ENCODE measurements at regions not wholly inside any gene's neighbourhood (a gene's known extent, or its start where the extent isn't known, plus 50 kb on each side); places are given as distances from the start of the nearest gene placed in this dataset.

DNA sequence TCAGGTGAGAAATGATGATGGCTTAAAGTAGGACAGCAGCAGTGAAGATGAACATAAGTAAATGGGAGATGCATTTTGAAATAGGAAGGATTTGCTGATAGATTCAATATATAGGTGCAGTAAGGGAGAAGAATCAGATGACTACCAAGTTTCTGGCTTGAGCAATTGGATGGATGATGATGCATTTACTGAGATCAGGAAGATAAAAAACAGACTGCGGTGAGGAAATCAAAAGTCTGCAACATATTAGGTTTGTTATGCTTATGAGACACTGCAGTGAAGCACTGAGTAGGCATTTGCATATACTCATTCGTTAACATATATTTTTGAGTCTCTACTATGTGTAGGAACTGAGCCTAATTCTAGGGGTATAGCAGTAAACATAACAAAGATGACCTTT lies 184.2 kb downstream of the LACC1 start:
- no peaks in the 10 kb centered on the region for H3K9me3 ChIP-seq
- H3K4me3 ChIP-seq: no peak overlapping the region
- no peaks in the 10 kb centered on the region for H3K36me3 ChIP-seq
- peaks cover 0 to 1% (median 0%) of the 10 kb centered on the region in 4 donors for H3K4me1 ChIP-seq
- TF ChIP-seq, protein P1, sequence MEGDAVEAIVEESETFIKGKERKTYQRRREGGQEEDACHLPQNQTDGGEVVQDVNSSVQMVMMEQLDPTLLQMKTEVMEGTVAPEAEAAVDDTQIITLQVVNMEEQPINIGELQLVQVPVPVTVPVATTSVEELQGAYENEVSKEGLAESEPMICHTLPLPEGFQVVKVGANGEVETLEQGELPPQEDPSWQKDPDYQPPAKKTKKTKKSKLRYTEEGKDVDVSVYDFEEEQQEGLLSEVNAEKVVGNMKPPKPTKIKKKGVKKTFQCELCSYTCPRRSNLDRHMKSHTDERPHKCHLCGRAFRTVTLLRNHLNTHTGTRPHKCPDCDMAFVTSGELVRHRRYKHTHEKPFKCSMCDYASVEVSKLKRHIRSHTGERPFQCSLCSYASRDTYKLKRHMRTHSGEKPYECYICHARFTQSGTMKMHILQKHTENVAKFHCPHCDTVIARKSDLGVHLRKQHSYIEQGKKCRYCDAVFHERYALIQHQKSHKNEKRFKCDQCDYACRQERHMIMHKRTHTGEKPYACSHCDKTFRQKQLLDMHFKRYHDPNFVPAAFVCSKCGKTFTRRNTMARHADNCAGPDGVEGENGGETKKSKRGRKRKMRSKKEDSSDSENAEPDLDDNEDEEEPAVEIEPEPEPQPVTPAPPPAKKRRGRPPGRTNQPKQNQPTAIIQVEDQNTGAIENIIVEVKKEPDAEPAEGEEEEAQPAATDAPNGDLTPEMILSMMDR (IDR thresholded peaks at IDR 0.05): no peak
- TF ChIP-seq POLR2A (IDR thresholded peaks at IDR 0.05) (no peak), EP300 (IDR thresholded peaks at IDR 0.05) (no peak)
- no peak overlapping the region for H3K27ac ChIP-seq
- 94% methylated on average over 2 of the region's 2 CpGs for WGBS, 2 donors
- no peaks in the 10 kb centered on the region for H3K27me3 ChIP-seq
- no peak for DNase-seq (ENCODE audit: low spot score in 2 of 2)

DNA sequence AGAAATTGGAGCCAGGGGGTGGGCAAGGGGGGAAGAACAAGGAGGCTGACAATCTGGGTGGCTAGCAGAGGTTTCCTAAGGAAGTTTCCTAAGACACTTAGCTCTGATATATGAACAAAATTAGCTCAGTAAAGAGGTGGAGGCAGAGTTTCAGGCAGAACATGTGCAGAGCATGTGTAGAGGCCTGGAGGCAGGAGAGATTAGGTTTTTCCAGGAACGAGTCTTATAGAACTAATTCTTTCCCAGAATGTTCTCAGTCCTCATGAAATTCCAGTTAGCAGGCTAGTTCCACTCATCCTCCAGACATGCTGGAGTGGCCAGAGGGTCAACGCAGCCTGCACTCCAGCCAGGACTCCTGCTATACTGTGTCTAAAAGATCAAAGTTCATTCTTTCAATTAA lies 184.7 kb downstream of the LACC1 start:
- H3K4me3 ChIP-seq: no peak overlapping the region
- 81 to 90% methylated on average over 2 of the region's 2 CpGs for WGBS, 2 donors
- H3K27me3 ChIP-seq: no peaks in the 10 kb centered on the region

DNA sequence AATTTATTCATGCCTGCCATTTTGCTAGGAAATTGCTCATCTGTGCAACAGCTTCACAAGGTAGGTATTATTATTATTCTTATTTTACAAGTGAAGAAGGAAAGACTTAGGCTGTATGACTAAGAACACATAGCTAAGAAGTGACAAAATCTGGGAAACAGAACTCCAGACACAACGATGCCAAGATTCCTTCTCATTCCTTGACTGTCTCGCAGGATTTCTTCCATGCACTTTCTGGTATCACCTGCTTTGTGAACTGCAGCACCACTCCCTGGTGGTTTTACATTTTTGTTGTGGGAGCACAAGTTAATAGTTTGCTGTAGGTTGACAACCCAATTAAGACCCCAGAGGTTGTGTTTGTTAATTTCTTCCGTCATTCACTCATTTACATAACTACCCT lies 188.5 kb downstream of the LACC1 start:
- no peak for DNase-seq (ENCODE audit: low spot score in 2 of 2)
- TF ChIP-seq EP300 (IDR thresholded peaks at IDR 0.05) (no peak), POLR2A (IDR thresholded peaks at IDR 0.05) (no peak)
- TF ChIP-seq, protein P1 (IDR thresholded peaks at IDR 0.05): no peak
- Histone ChIP-seq H3K9me3 (peaks cover 0 to 12% (median 2%) of the 10 kb centered on the region in 4 donors), H3K27ac (no peak overlapping the region), H3K36me3 (no peaks in the 10 kb centered on the region), H3K4me1 (no peaks in the 10 kb centered on the region), H3K4me3 (no peak overlapping the region), H3K27me3 (no peaks in the 10 kb centered on the region)
- WGBS, 2 donors: 79 to 82% methylated on average over 3 of the region's 3 CpGs

More for the DNA sequence above, 184.7 kb downstream of the LACC1 start:
- Histone ChIP-seq H3K4me1 (no peaks in the 10 kb centered on the region), H3K9me3 (no peaks in the 10 kb centered on the region), H3K27ac (no peak overlapping the region), H3K36me3 (no peaks in the 10 kb centered on the region)
- TF ChIP-seq EP300 (IDR thresholded peaks at IDR 0.05) (no peak), POLR2A (IDR thresholded peaks at IDR 0.05) (no peak)
- TF ChIP-seq, protein P1 (IDR thresholded peaks at IDR 0.05): no peak
- no peak for DNase-seq (ENCODE audit: low spot score in 2 of 2)

DNA sequence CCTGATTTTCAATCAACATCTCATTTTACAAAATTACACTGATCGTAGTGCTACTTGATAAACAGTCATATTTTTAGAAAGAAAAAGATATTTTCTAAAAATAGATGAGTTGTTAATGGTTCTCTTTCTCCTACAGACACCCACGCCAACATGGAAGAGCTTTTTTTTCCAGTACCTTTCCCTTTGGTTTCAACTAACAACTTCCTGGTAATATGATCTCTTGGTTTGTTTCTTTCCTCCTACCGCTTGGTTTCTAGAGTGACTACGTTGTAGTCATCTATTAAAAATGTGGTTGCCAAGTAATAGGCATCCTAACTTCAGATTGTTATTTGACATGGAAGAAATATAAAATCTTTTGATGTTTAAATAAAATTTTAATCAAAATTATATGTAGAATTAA lies 189.0 kb downstream of the LACC1 start:
- WGBS, 2 donors: 36 to 43% methylated on average over 4 of the region's 4 CpGs

DNA sequence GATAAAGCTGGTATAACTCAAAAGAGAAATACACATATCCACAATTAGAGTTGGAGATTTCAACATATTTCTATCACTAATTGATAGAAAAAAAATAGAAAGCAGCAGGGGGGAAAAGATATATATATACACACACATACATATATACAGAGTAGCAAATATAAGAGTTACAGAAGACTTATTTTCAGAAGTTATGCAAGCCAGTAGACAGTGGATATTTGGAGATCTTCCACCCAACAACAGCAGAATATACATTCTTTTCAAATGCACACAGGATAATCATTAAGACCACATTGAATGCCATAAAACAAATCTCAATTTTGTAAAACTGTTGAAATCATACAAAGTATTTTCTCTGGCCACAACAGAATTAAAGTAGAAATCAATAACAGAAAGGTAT lies 192.8 kb downstream of the LACC1 start:
- TF ChIP-seq, protein P1 (IDR thresholded peaks at IDR 0.05): no peak
- no peak for TF ChIP-seq EP300 (IDR thresholded peaks at IDR 0.05)
- TF ChIP-seq POLR2A (IDR thresholded peaks at IDR 0.05): no peak
- no peaks in the 10 kb centered on the region for H3K36me3 ChIP-seq
- no peak overlapping the region for H3K4me3 ChIP-seq
- no peaks in the 10 kb centered on the region for H3K4me1 ChIP-seq
- H3K27me3 ChIP-seq: no peaks in the 10 kb centered on the region
- H3K27ac ChIP-seq: no peak overlapping the region
- H3K9me3 ChIP-seq: peaks cover 0 to 14% (median 2%) of the 10 kb centered on the region in 4 donors
- no peak for DNase-seq (ENCODE audit: low spot score in 2 of 2)

More for the DNA sequence above, 189.0 kb downstream of the LACC1 start:
- Histone ChIP-seq H3K27me3 (no peaks in the 10 kb centered on the region), H3K27ac (no peak overlapping the region), H3K4me3 (no peak overlapping the region), H3K4me1 (no peaks in the 10 kb centered on the region), H3K9me3 (peaks cover 0 to 14% (median 2%) of the 10 kb centered on the region in 4 donors), H3K36me3 (no peaks in the 10 kb centered on the region)
- TF ChIP-seq EP300 (IDR thresholded peaks at IDR 0.05): no peak
- TF ChIP-seq POLR2A (IDR thresholded peaks at IDR 0.05): no peak
- TF ChIP-seq, protein P1 (IDR thresholded peaks at IDR 0.05): no peak
- no peak for DNase-seq (ENCODE audit: low spot score in 2 of 2)

Measured in tibial nerve (tissue), 4 donors.